Lower leg skin (tissue), 3 donors: ENCODE measurements at regions not wholly inside any gene's neighbourhood (a gene's known extent, or its start where the extent isn't known, plus 50 kb on each side); places are given as distances from the start of the nearest gene placed in this dataset.

Source experiments
- POLR2A ChIP-seq, 2 donors: fragments of 450-650 bp; IDR thresholded peaks; one replicate each; pipeline ENCODE4 v1.6.1; 2016 to 2017; ENCODE audit warnings: antibody characterized with exemption in 2 of 2, mild to moderate bottlenecking in 1 of 2, moderate library complexity in 1 of 2
- TF ChIP-seq, protein P1 (sequence below), 3 donors: fragments of 450-650 bp; IDR thresholded peaks; one replicate each; pipeline ENCODE4 v1.5.1; 2016; ENCODE audit warnings: antibody characterized with exemption in 3 of 3, mild to moderate bottlenecking in 3 of 3, moderate library complexity in 2 of 3

DNA sequence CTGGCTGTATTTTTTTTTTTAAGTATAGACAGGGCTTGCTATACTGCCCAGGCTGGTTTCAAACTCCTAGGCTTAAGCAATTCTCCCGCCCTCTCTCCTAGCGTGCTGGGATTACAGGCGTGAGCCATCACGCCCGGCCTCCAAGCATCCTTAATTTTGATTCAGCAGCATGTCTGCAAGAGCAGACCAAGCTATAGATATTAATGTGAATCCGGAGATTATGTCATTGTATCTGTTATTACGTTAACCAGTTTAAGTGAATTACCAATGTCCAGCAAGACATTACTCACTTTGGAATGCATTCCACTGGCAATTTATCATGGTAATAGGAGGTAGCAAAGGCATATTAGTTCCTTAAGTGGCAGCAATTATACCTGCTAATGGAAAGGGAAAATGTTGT lies 179.7 kb downstream of the CHRM3 start:
- TF ChIP-seq, protein P1, sequence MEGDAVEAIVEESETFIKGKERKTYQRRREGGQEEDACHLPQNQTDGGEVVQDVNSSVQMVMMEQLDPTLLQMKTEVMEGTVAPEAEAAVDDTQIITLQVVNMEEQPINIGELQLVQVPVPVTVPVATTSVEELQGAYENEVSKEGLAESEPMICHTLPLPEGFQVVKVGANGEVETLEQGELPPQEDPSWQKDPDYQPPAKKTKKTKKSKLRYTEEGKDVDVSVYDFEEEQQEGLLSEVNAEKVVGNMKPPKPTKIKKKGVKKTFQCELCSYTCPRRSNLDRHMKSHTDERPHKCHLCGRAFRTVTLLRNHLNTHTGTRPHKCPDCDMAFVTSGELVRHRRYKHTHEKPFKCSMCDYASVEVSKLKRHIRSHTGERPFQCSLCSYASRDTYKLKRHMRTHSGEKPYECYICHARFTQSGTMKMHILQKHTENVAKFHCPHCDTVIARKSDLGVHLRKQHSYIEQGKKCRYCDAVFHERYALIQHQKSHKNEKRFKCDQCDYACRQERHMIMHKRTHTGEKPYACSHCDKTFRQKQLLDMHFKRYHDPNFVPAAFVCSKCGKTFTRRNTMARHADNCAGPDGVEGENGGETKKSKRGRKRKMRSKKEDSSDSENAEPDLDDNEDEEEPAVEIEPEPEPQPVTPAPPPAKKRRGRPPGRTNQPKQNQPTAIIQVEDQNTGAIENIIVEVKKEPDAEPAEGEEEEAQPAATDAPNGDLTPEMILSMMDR (IDR thresholded peaks at IDR 0.05), result no peak
- no peak for TF ChIP-seq POLR2A (IDR thresholded peaks at IDR 0.05)
